Germinal center (tissue), 1 donor: ENCODE measurements at regions not wholly inside any gene's neighbourhood (a gene's known extent, or its start where the extent isn't known, plus 50 kb on each side); places are given as distances from the start of the nearest gene placed in this dataset.
"Not testable (repeated sequence)": the region's sequence is repeated elsewhere in the genome, so short reads cannot be mapped to it uniquely, and the experiment has no call there.

Source experiments
- DNase-seq: peaks from one replicate; pipeline ENCODE4 v3.0.0; 2012; ENCODE audit warnings: mixed read lengths, low spot score

DNA sequence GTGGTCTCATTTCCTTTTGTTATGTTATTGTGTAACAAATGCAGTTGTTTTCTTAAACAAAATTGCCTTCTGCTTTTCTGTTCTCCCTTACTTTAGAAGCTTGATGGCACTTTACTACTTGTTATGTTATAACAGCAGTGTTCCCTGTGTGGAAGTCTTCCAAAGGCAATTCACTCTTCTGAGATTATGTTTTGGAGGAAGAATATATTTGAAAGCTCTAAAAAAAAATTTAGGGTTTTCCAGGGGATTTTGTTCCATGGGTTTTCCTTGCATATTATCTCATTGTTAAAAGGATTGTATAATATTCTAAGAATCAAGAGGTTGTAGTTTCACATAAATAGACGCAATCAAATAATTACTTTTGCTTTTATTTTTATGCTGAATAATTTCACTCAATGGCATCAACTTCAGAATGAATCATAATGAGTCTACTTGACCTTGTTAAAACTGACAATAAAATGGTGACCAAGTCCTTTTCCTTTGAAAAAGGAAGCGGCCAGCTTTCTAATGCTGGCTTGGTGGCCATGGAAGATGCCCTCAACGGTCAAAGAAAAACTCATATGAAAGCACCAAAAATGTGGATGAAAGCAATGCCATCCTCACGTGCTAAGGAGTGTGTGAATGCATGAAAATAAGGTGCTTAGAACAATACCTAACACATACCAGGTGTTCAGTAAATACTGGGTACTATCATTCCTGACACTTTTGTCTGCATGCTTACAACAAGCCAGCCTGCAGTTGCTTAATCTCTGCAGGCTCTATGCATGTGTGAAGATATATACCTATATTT is 92.4 kb upstream of the KLF6 start:
- DNase-seq: no peak

DNA sequence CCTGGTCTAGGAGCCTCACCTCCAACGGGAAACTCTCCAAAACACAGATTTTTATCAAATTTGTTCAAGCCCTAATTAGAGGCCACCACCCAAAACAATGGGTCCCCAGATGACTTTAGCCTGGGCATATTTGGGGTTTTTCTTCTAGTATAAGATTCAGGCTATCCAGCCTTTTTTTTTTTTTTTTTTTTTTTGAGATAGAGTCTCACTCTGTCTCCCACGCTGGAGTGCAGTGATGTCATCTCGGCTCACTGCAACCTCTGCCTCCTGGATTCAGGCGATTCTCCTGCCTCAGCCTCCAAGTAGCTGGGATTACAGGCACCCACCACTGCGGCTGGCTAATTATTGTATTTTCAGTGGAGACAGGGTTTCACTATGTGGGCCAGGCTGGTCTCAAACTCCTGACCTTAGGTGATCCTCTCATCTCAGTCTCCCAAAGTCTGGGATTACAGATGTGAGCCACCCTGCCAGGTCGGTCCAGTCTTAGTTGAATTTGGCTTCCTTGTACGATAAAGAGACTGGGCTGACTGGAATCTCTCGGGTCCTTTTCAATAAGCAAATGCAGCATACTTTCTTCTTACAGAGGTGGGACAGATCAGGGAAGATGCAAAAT is 91.4 kb upstream of the KLF6 start:
- no peak for DNase-seq

DNA sequence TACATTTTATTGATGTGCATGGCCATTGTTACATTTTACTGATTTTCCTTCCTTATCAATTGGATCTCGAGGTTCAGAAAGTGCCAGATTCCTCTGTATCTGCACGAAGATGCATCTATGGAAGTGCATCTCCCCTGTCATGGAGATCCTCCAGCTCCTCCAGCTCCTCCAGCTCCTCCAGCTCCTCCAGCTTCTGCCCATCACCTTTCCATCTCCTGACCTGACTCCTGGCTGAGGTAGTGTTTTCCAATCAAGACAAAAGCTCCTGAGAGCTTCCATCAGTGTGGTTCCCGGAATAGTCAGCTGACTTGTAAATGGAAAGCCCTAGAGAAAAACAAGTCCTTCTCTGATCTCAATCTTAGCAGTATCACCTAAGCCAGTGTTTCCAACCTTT is 90.8 kb upstream of the KLF6 start:
- no peak for DNase-seq

GRCh38 chr10:3874990-3875841 is 90.2 kb upstream of the KLF6 start:
- peak; percentile 58 for DNase-seq

- DNase-seq: not testable (repeated sequence)
Observed at GRCh38 chr10:3874610-3874989, 89.6 kb upstream of the KLF6 start.

GRCh38 chr10:3873728-3874461 is 88.9 kb upstream of the KLF6 start:
- peak; percentile 83 for DNase-seq

- no peak for DNase-seq
Observed at GRCh38 chr10:3872712-3873329, 87.8 kb upstream of the KLF6 start.

DNA sequence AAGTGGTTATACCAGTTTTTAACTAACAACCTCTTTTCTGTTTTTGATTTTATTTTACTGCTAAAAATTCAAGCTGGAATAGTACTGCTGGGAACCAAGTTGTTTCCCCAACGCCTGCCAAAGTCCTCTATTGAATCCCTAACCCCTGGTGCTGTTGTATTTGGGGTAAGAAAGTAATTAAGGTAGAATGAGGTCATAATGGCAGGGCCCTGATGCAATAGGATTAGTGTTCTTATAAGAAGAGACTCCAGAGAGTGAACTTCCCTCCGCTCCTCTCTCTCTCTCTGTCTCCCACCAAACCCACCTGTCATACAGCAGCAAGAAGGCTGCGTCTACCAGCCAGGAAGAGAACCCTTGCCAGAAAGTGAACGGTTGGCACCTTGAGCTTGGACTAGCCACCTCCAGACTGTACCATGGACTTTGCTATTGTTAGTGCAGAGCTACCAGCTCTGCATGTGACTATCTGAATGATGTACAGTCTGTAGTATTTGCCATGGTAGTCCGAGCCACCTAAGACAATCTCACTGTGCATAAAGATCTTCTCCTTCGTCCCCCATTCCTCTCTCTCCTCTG is 86.5 kb upstream of the KLF6 start:
- no peak for DNase-seq

GRCh38 chr10:3869036-3869435 is 84.0 kb upstream of the KLF6 start:
- no peak for DNase-seq

GRCh38 chr10:3868271-3868664 is 83.3 kb upstream of the KLF6 start:
- DNase-seq: no peak

DNA sequence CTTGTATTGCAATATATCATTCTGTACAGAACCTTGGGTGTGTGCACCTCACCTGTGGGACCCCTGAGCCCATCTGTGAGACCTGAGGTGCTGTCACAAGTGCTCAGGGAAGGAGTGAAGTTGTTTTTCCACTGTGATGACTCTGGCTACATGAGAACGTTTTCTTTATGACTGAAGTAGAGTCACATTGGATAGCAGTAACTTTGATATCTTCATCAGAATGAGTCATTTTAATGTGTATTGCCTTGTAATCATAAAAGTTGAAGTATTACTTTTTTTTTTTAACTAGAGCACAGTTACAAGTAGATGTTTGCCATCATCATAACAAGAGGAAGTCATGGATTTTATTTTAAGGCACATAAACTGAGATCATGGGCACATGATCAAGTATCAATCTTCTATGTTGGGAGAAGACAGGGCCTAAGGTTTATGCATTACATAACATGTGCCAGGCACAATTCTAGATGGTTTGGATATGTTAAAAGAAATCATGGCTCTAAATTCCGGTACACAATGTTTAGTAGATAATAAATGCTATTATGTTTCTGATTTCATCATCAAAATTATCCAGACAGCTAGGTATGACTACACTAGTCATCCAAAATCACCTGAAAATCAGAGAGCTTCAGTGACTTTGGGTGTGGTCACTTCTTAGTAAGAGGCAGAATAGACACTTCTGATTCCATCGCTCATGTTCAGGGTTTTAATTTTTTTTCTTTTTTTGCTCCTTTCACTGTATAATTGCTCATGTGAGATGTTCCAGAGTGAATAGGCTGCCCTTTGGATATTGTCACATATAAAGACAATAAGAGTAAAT is 82.7 kb upstream of the KLF6 start:
- DNase-seq: no peak

- no peak for DNase-seq
Observed at GRCh38 chr10:3866332-3866731, 81.3 kb upstream of the KLF6 start.

- DNase-seq: no peak
Observed at GRCh38 chr10:3865565-3865964, 80.6 kb upstream of the KLF6 start.

GRCh38 chr10:3861795-3862194 is 76.8 kb upstream of the KLF6 start:
- DNase-seq: no peak

DNA sequence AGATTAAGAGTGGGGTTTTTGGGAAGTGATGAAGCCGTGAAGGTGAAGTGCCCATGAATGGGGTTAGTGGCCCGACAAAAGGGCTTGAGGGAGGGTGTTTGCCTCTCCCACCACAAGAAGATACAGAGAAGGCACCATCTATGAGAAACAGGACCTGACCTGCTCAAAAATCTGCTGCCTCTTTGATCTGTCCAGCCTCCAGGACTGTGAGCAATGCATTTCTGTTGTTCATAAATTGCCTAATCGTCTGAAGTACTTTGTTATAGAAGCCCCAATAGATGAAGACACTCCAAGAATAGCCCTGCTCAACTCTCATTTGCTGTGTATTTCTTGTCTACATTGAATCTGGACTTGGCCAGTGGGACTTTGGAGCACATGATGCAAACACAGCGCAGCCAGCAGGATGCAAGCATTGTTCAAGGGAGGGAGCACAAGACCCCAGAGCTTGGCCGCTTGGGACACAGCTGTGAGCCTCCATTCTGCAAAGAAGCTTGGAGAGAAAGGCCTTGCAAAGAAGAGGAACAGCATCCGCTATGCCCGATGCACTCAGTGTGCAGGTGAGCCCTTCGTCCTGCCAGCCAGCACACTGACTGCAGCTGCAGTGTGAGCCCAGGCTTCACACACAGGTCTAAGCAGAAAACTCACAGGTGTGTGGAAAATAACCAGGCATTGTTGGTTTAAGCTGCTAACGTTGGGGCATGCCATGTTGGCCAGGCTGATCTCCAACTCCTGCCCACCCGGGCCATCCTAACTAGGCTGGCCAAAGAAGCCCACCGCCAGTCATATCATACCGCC is 73.2 kb upstream of the KLF6 start:
- DNase-seq: no peak

DNA sequence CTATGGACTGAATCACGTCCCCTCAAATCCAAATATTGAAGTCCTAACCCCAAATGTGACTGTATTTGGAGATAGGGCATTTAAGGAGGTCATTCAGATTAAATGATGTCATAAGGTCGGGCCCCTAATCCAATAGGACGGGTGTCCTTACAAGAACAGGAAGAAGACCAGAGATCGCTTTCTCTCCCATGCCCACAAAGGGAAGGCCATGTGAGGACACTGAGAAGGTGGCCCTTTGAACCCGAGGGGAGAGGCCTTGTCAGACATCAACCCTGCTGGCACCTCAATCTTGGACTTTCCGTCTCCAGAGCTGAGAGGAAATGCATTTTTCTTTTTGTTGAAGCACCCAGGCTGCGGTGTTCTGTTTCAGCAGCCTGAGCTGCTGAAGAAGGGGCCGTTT is 72.3 kb upstream of the KLF6 start:
- no peak for DNase-seq

GRCh38 chr10:3856593-3856992 is 71.6 kb upstream of the KLF6 start:
- DNase-seq: no peak

- DNase-seq: no peak
Observed at GRCh38 chr10:3853547-3854303, 68.7 kb upstream of the KLF6 start.

DNA sequence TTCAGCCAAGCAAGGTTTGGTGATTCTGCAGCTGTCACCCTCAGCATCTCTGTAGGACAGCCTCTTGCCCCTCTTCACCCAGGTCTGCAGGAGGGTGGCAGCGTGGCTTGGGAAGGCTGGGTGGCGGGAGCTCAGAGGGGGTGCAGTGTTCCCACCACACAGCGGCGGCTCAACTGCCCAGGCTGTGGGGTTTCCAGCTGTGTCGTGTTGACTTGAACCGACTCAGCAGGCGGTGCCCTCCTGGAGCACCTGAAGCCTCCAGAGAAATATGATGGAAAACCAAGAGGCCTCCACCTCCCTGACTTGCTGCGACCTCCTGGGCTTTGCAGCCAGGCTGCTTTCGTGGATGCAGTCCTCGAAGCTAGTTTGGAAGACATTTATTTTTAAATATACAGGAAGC is 68.0 kb upstream of the KLF6 start:
- no peak for DNase-seq
